ENCODE measurements at regions not wholly inside any gene's neighbourhood (a gene's known extent, or its start where the extent isn't known, plus 50 kb on each side); places are given as distances from the start of the nearest gene placed in this dataset.

DNA sequence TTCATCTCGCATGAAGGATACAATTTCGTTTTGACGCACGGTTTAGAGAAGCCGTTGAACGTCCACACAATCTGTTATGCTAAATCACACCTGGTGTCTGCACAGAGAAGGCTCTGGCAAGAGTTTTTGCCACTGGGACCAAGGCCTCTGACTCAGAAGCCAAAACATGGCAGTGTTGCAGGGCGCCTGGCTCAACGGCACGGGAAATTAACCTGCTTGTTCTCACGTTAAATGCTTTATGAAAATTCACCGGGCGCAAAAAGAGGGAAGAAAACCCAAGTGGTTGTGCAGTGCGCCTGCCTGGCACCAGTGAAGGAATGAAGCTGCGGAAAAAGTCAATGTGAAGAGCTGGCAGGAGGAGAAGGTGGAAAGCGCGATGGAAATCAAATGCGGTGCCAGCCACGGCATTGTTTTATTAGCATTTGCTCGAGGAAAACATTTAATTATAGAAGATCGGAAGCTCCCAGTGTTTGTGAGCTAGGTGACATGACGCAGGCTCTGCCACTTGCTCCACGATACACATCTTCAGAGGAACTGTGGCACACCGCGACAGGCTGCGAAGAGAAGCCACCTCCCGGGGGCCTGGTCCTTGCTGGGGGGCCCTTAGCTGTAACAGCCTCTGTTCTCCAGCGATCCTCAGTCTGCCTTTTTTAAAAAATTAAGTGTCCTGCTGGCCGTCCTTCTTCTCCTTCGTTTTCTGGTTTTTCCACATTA lies 126.2 kb downstream of the ZIC5 start:
- no peak for TF ChIP-seq CTCF (conservative IDR thresholded peaks at IDR 0.05)
- TF ChIP-seq EZH2 (IDR thresholded peaks at IDR 0.05; ENCODE audit: low read depth) = no peak
